ELR (cell line): ENCODE measurements at regions not wholly inside any gene's neighbourhood (a gene's known extent, or its start where the extent isn't known, plus 50 kb on each side); places are given as distances from the start of the nearest gene placed in this dataset.

Experiments used
- DNase-seq: peaks from one replicate; pipeline ENCODE4 v3.0.0-alpha.2; 2015; ENCODE audit warnings: low read depth

DNA sequence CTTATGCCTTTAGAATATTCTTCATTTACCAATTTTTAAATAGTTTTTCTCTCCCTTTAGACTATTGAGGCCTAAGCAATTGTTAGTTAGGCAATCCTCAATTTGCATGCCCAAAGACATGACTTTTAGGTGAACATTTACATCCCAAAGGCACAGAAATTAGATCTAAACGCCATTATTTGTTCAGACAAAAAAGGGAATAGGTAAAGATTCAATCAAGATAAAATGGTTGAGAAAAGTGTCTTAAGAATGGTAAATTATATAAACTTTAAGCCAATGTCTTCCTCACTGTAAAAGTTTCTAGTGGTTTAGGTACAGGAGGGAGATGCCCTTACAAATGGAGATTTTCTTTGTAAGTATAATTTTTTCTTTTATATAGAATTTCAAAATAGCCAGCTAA, 50.2 kb upstream of the MME start:
- no peak for DNase-seq

DNA sequence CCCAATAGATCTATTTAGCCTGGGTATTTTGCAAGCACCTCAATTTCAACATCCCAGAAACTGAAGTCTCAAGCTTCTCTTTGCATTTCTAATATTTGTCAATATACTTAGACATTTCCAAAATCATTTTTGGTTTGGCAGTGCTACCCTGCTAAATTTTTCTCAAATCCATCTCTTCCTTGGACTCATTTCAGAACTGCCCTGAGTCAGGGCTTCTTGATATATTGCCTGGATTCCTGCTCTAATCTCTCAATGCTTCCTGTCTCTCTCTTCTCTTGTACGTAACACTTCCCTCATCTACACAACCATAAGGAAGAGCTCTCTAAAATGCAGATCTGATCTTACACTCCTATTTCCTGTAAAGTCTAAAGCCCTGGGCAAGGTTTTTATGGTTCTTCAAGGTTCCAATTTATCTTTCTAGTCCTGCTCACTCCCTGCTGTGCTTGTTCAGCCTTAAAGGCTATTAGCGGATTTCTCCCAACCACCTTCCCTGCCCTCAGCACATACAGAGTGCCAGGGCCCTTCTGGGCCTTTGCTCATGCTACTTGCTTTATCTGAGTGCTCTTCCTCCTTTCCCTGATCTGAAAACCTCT, 53.0 kb upstream of the MME start:
- DNase-seq, result no peak

DNA sequence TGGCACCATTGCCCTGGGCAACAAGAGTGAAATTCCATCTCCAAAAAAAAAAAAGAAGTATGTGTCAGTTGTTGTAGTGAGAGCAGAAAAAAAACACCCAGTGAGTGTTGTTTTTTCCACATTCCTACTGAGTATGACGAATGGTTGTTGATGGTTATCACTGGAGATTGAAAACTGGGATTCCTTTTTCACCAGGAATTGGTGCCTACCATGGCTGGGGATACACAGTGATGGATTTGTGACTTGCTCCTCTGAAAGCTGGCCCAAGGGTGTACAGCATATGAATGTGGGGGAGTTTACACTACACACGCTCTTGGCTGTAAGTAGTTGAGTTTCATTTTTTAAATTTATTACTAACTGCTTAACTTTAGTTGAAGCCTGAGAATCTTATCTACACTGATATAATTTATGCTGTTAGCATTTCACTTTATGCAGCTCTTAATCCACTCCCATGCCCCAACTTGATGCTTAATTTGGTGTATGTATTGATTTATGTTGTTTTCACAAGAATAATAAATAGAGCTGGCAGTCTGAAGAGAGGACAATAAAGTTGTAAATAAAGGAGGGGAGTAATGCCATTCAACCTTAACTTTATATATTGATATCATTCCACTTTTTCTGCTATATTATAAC, 56.0 kb upstream of the MME start:
- DNase-seq, result peak; percentile 63

DNA sequence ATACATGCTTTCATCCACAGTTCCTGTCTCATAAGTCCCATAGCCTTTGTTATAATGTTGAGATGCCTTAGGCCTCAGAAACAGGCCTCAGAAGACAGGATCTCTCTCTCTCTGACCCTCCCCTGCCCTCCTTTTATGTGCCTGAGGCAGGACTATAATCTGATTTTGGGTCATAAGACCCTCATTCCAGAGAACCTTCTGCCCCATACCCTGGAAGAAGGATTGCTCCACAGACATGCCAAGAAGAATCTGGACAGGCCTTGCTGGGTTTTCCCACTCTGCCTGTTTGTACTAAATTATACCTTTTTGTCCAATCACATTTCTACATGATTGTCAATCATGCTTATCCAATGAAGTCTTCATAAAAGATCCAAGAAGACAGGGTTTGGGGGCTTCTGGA, 57.2 kb upstream of the MME start:
- DNase-seq, result no peak

DNA sequence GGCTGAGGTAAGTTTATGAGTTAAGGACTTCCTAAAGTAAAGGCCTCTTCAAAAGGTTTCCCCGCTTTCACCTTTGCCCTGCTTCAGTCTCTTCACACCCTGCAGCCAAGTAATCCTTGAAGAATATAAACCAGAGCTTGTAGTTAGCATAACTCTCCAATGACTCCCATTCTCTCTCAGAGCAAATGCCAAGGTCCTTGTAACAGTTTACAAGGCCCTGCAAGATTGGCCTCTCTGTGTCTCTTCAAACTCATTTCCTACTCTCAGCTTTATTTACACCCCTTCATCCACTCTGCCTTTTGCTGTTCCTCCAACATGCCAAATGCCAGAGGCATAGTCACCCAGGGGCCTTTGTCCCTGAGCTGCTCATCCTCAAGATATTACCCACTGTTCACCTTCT, 60.5 kb upstream of the MME start:
- DNase-seq, result peak; percentile 60

DNA sequence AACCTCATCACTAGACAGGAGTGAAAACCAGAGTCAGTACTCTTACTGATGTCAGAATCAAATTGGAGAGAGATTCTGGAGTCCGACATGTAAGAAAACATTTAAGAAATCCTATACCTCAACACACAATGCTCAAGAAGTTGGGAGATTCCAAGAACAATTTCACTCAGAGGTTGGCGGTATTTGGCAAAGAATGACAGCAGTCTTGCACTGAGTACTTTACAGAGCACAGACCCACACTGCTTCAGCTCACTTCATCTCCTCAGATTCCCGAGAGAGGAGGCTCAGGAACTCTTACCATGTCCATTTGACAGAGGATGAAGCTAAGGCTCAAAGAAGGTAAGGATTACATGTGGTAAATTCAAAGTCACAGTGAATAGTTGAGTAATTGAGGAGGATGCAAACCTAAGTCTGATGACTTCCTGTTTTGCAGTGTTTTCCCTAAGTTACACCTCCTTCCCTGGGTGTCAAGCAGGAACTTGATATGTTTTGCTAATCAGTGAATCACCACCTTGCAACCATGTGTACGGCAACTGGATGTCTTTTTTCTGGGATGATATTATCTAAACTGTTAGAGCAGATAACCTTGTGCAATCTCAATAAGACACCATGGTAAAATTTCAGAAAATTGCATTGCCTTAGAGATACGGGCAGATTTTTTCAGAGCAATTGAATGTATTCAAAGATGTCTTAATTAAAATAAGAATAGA, 61.3 kb upstream of the MME start:
- DNase-seq, result peak; percentile 20

DNA sequence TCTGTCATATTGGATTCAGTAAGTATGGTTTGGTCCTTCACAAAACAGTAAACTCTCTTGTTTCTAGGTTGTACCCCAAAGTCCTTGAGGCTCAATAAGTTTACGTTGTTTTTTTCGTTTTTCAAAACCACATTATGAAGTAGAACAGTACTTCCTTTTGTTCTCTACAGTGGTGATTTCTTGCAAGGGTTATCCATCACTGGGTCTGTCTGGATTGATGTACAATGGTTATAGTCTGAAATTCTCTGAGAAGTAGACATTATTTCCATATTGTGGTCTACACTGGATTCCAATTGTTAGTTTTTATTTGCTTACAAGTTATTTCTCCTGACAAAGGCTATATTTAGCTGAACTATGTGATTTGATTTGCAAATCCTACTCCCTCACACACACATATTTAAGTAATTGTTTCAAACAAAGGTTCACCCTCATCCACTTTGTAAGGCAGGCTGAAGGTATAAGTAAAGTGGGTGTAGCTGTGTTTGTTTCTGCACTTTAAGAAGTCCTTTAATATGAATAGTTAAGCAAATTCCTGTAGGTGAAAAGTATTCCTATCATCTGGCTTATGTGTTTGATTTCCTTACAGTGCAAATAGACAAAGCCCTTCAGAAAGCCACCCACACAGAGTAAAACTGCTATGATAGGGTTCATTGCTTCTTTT, 64.2 kb upstream of the MME start:
- DNase-seq, result no peak

DNA sequence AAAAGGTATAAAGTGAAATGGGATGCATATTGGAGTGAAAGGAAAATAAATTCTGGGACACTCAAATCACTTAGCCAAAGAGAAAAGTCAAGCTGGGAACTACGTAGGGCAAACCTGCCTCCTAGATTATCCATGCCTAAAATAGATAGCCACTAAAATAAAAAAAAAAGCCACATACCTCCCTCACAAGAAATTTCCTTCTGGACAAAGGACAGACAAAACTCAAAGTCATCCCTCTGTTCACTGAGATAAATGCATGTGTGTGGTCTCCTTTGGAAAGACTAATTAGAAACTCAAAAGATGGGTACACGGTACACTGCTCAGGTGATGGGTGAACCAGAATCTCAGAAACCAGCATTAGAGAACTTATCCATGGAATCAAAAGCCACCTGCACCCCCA, 65.2 kb upstream of the MME start:
- no peak for DNase-seq

DNA sequence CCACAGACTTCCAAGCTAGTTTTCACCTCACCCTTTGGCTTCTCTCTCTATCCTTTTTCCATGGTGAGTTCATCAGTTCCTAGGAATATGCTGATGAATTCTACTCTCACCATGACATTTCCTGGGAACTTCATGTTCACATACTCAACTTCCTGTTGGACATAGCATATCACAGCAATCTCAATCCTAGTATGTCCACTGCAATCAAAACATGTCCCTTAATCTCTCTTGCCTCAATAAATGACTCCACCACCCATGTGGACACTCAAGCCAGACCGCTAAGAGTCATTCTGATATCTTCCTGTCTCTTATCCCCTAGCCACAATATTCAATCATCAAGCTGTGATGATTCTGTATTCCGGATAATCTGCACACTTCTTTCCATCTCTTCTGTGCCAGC, 66.7 kb upstream of the MME start:
- no peak for DNase-seq

DNA sequence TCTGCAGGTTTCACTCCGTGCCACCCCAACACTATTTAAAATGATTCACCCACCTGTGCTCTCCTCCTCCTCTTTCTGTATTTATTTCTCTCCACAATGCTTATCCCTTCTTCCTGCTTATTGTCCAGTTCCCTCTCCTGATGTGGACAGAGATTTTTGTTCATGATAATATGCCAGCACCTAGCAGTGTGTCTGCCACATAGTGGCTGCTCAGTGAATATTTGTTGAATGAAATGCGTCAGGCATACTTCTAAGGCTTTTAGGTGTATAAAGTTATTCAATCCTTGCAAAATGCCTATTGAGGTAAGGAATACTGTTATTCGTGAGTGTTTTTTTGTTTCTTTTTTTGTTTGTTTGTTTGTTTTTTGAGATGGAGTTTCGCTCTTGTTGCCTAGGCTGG, 67.5 kb upstream of the MME start:
- no peak for DNase-seq

DNA sequence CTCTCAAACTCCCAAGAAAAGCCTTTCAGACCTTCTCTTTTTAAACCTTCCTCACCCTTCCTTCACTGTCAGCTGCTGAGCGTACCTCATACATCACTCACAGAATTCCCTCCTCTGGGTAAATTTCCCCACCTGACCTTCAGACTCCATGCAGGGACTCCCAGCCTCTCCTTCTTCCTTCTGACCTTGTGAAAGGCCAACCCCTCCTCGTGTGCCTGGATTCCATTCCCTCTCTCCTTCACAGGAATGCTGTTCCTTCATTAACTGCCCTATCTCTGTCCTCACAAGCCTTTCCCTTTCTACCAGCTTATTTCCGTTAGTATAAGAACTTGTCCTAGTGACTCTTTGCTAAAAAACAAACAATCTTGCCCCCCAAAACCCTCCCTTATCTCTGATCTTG, 69.7 kb upstream of the MME start:
- DNase-seq, result no peak

DNA sequence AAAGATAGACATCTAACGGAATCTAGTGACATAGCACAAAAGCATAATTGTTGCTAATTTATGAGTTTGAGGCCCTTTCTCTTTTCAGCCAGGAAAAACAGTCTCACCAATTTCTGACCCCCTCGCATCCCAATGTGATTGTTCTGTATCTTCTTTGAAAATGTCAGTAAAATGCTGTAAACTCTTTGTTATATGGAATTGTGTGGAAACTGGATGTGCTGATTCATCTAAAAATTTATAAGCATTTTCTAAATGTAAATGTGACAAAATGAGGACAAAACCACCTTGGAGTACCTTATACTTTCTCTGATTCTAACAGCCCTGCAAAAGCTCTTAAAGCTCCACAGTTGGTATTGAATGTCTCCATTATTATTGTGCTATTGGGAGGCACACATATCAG, 70.9 kb upstream of the MME start:
- DNase-seq, result no peak

DNA sequence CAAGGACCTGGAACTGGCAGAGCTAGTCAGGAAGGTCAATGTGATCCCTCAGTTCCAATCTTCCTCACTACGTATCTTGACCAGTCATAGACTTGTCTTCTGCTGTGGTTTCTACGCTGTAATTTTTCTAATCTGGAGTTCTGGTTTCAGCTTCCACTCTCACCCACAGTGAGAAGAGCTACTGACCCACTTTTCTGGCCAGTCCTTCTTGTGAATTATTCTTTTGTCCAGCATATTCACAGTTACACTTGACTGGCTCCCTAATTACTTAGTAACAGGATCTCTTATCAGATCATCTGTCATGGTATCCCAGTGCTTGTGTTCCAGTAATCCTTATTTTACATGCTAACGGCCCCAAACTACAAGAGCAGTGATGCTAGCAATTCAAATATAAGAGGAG, 72.4 kb upstream of the MME start:
- no peak for DNase-seq

DNA sequence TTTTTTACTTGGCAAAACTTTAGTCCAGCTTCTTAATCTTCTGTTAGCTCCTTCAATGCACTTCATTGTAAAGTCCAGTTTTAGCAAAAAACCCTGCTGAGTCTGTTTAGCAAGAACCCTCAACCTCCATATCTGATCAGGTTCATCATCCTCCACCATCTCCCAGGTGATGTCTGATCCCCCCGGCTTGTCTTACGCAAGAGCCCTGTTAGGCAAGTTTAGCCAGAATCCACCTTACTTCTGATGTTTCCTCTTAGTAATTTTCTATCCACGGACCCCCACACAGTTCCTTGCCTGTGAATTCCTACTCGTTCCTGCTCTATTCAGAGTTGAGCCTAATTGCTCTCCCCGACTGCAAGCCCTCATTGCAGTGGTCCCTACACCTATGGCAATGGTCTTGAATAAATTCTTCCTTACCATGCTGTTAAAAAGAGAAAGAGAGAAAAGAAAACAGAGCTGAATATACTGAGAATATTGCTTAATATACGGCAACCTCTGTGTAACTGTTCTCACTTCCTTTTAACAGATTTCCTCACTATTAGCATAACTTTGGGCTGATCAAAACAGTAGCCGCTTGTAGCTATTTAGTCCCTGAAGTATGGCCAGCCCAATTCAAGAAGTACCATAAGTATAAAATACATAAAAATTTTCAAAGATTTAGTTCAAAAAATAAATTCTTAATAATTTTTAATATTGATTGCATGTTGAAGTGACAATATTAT, 78.7 kb upstream of the MME start:
- DNase-seq, result no peak

DNA sequence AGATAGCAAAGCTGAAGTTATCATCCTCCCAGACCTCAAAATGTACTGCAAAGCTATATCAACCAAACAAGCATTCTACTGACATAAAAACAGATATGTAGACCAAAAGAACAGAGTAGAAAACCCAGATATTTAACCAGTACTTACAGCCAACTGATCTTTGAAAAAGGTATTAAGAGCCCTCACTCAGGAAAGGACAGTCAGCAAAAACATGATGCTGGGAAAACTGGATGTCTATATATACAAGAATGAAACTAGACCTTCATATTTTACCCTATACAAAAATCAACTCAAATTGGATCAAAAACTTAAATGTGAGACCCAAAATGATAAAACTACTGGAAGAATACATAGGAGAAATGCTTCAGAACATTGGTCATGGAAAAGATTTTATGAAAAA, 87.5 kb upstream of the MME start:
- DNase-seq, result no peak

DNA sequence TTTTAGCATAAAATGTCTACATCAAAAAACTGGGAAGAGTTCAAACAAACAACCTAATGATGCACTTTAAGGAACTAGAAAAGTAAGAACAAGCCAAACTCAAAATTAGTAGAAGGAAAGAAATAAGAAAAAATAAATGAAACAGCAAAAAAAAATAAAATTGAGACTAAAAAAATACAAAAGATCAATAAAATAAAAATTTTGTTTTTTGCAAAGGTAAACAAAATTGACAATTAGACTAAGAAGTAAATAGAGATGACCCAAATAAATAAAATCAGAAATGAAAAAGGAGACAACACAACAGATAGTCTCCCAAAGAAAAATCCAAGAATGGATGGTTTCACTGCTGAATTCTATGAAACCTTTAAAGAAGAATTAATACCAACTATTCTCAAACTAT, 89.6 kb upstream of the MME start:
- DNase-seq, result no peak

DNA sequence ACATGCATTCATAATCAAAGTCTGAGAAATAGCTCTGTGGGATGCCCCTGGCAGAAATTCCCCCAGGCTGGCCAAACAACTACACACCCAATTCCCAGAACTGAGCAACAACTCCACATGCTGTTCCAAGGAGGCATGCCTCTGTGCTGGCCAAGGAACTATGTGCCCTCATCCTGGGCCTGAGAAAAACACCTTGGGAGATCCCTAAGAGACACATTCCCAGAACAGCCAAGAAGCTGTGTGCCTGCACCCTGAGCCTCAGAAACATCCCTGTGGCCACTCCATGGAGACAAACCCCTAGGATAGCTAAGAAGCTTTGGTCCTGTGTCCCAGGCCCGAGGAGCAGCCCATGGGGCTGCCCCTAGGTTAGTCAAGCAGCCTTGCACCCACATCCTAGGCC, 92.3 kb upstream of the MME start:
- no peak for DNase-seq

DNA sequence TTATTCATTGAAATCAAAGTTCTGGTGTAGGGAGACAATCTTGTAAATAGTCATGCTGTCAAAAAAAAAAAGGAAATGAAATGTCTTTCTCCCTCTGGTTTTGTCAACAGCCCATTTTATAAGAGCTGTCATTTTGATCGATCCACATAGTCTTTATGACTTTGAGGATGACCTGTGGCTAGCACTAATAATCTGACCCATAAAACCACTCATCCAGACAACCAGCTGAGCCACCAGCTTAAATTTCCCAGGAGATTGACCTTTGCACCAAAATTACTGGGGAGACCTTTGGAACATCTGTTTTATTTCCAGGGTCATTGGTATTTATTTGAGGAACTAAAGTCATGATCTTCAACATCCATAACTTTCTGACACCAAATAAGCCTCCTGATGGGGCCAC, 98.5 kb upstream of the MME start:
- no peak for DNase-seq

DNA sequence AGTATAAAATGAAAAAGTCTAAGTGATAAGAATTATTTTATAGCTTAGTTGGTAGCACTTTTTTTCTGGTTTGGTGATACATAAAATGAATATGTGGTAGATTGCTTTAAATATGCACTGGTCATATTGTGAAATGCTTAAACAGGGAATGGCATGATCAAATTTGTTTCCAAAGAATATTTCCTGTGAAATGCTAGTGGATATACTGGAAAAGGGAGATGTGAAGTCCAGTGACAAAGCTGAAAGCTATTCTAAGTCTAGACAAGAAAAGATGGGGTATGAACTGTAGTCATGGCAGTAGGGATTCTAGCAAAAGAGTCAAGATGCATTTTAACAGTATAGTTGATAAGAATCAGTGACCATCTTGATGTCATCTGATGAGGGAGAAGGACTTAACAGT, 98.9 kb upstream of the MME start:
- no peak for DNase-seq

DNA sequence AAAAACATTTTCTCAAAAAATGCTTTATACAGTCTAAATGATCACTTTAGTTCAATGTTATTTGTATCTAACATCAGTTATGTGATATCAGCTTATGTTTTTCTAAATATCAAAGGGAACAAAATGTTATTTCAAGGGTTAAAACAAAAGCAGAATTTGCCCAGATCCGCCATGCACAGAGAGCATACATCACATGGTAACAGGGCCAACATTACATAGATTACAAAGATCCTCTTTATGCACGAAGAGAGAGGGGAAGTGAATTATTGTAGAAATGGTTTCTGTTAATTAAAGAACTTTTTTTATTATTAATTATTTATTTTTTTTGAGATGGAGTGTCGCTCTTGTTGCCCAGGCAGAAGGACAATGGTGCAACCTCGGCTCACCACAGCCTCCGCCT, 100.8 kb upstream of the MME start:
- DNase-seq, result no peak

DNA sequence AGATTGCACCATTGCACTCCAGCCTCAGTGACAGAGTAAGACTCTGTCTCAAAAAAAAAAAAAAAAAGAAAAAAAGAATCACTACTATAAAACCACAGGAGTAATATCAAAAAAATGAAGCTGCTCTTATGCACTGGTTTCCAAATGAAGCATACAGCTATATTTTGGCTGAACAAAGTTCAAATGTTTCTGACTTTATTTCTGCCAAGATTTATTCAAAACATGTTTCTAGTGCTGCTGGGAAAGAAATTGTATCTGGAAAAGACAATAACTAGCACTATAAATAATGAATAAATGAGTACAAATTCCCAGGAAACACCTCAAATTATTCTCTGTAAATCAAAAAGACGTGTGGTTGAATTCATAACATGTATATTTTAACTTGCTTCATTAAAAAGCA, 102.5 kb upstream of the MME start:
- DNase-seq, result no peak

DNA sequence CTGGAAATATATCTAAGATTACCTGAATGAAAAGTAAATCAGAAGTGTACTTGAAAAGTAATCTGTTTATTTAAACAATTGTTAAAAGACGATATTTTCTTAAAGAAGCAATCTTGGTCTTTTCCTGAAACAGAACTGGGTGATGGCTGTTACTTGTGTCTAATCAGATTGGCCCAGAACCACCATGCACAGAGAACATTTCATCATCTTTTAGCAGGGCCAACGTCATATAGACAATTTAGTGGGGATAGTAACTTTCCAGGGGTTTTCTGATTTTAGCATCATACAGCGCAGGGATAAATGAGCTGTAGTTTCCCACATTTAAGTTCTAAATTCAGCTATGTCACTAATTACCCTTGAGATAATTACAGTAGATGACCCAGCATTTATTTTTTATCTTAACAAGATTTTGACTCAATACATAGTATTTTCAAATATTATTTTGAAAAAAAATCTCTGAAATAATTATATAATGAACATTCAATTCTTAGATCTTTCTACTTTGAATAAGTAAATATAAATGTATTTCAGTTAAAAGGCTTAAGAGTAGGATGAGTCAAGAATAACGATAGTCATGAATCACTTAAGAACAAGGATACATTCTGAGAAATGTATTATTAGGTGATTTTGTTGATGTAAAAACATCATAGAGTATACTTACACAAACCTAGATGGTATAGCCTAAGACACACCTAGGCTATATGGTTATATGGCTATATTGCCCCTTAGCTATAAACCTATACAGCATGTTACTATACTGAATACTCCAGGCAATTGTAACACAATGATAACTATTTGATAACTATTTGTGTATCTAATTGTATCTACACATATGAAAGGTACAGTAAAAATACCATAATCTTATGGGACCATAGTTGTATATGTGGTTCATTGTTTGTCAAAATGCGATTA, 103.8 kb upstream of the MME start:
- no peak for DNase-seq
